SK-N-MC (cell line): ENCODE measurements at regions not wholly inside any gene's neighbourhood (a gene's known extent, or its start where the extent isn't known, plus 50 kb on each side); places are given as distances from the start of the nearest gene placed in this dataset.

Source experiments
- DNase-seq: peaks from one replicate; pipeline ENCODE4 v3.0.0-alpha.2; 2011; ENCODE audit warnings: low read depth, low spot score
- H3K27ac ChIP-seq: fragments of 200-600 bp; sonication (generic); 2 replicates; pipeline ENCODE4 v1.5.1; 2016; ENCODE audit warnings: mixed run types
- H3K36me3 ChIP-seq: fragments of 200-600 bp; sonication (generic); 2 replicates; pipeline ENCODE4 v1.6.1; 2017; ENCODE audit warnings: antibody characterized with exemption, low read length, mixed read lengths; ENCODE audit not compliant: insufficient read depth
- H3K4me3 ChIP-seq: fragments of 200-600 bp; sonication (generic); 2 replicates; pipeline ENCODE4 v1.5.1; 2016
- H3K9ac ChIP-seq: fragments of 200-600 bp; sonication (generic); 2 replicates; pipeline ENCODE4 v1.8.0; 2017; ENCODE audit warnings: mixed run types, mixed read lengths; ENCODE audit not compliant: insufficient read length
- H3K9me3 ChIP-seq: fragments of 200-600 bp; sonication (generic); 2 replicates; pipeline ENCODE4 v1.6.1; 2017; ENCODE audit warnings: low read depth, mild to moderate bottlenecking, antibody characterized with exemption, low read length, moderate library complexity, mixed read lengths
- EZH2 ChIP-seq: fragments of 200-600 bp; sonication (generic); IDR thresholded peaks from one replicate; pipeline ENCODE4 v1.6.1; 2017; ENCODE audit warnings: antibody characterized with exemption
- FOXP2 ChIP-seq: optimal IDR thresholded peaks from 2 replicates; pipeline ENCODE3; 2011; ENCODE audit warnings: mild to moderate bottlenecking, moderate library complexity; ENCODE audit not compliant: insufficient read depth; ENCODE audit errors: extremely low read length, control extremely low read depth
- POLR2AphosphoS5 ChIP-seq: IDR thresholded peaks from 2 replicates; pipeline ENCODE4 v1.6.1; 2012; ENCODE audit warnings: mild to moderate bottlenecking, low read depth, low read length, borderline replicate concordance

- Histone ChIP-seq H3K4me3 (no peak overlapping the region), H3K9me3 (no peaks in the 10 kb centered on the region), H3K36me3 (no peaks in the 10 kb centered on the region), H3K9ac (no peak overlapping the region), H3K27ac (no peak overlapping the region)
- no peak for DNase-seq
- no peak for TF ChIP-seq FOXP2
Measured at GRCh38 chr15:58252586-58253323, 114.6 kb downstream of the AQP9 start.

GRCh38 chr15:58257776-58258325 lies 119.7 kb downstream of the AQP9 start:
- no peak overlapping the region for H3K9ac ChIP-seq
- H3K4me3 ChIP-seq, result no peak overlapping the region
- TF ChIP-seq EZH2, result no peak
- TF ChIP-seq FOXP2, result no peak
- no peak for TF ChIP-seq POLR2AphosphoS5
- no peaks in the 10 kb centered on the region for H3K9me3 ChIP-seq
- DNase-seq, result no peak
- no peaks in the 10 kb centered on the region for H3K36me3 ChIP-seq
- H3K27ac ChIP-seq, result no peak overlapping the region

GRCh38 chr15:58258501-58259292 lies 120.5 kb downstream of the AQP9 start:
- no peak overlapping the region for H3K4me3 ChIP-seq
- no peak for DNase-seq
- H3K9me3 ChIP-seq, result no peaks in the 10 kb centered on the region
- no peak overlapping the region for H3K27ac ChIP-seq
- no peak for TF ChIP-seq EZH2
- no peak for TF ChIP-seq POLR2AphosphoS5
- TF ChIP-seq FOXP2, result no peak
- H3K36me3 ChIP-seq, result no peaks in the 10 kb centered on the region
- no peak overlapping the region for H3K9ac ChIP-seq

- Histone ChIP-seq H3K9ac (no peak overlapping the region), H3K36me3 (no peaks in the 10 kb centered on the region), H3K4me3 (no peak overlapping the region), H3K27ac (no peak overlapping the region), H3K9me3 (no peaks in the 10 kb centered on the region)
- no peak for DNase-seq
- no peak for TF ChIP-seq FOXP2
- TF ChIP-seq POLR2AphosphoS5, result no peak
- TF ChIP-seq EZH2, result no peak
Measured at GRCh38 chr15:58260205-58260724, 122.1 kb downstream of the AQP9 start.

GRCh38 chr15:58260725-58261267 lies 122.6 kb downstream of the AQP9 start:
- Histone ChIP-seq H3K4me3 (no peak overlapping the region), H3K9me3 (no peaks in the 10 kb centered on the region), H3K36me3 (no peaks in the 10 kb centered on the region), H3K9ac (no peak overlapping the region), H3K27ac (no peak overlapping the region)
- TF ChIP-seq EZH2 (no peak), POLR2AphosphoS5 (no peak)
- no peak for DNase-seq

- no peak overlapping the region for H3K9ac ChIP-seq
- H3K27ac ChIP-seq, result no peak overlapping the region
- no peak overlapping the region for H3K4me3 ChIP-seq
- H3K9me3 ChIP-seq, result no peaks in the 10 kb centered on the region
- no peak for DNase-seq
- no peaks in the 10 kb centered on the region for H3K36me3 ChIP-seq
- TF ChIP-seq FOXP2 (no peak), EZH2 (no peak), POLR2AphosphoS5 (no peak)
Measured at GRCh38 chr15:58261368-58261767, 123.2 kb downstream of the AQP9 start.

GRCh38 chr15:58264053-58264971 lies 126.1 kb downstream of the AQP9 start:
- DNase-seq, result no peak
- H3K9ac ChIP-seq, result no peak overlapping the region
- H3K9me3 ChIP-seq, result no peaks in the 10 kb centered on the region
- H3K4me3 ChIP-seq, result no peak overlapping the region
- no peak overlapping the region for H3K27ac ChIP-seq
- H3K36me3 ChIP-seq, result no peaks in the 10 kb centered on the region
- TF ChIP-seq POLR2AphosphoS5 (no peak), FOXP2 (no peak), EZH2 (no peak)

- no peak overlapping the region for H3K9ac ChIP-seq
- no peak overlapping the region for H3K4me3 ChIP-seq
- no peaks in the 10 kb centered on the region for H3K36me3 ChIP-seq
- TF ChIP-seq POLR2AphosphoS5, result no peak
- no peak for TF ChIP-seq EZH2
- no peak for TF ChIP-seq FOXP2
- DNase-seq, result no peak
- no peak overlapping the region for H3K27ac ChIP-seq
- no peaks in the 10 kb centered on the region for H3K9me3 ChIP-seq
Measured at GRCh38 chr15:58267051-58267450, 128.9 kb downstream of the AQP9 start.
